GM12891 (cell line): ENCODE measurements at regions not wholly inside any gene's neighbourhood (a gene's known extent, or its start where the extent isn't known, plus 50 kb on each side); places are given as distances from the start of the nearest gene placed in this dataset.

Experiments
- POLR2A ChIP-seq: IDR thresholded peaks from 2 replicates; pipeline ENCODE4 v1.6.1; 2011; ENCODE audit warnings: low read depth, low read length, control low read depth
- POLR2AphosphoS5 ChIP-seq: IDR thresholded peaks from 2 replicates; pipeline ENCODE4 v1.6.1; 2011; ENCODE audit warnings: low read depth, low read length, control low read depth
- POU2F2 ChIP-seq: IDR thresholded peaks from 2 replicates; pipeline ENCODE4 v1.6.1; 2011; ENCODE audit warnings: low read depth, mild to moderate bottlenecking, control low read depth, low read length, moderate library complexity
- SPI1 ChIP-seq: IDR thresholded peaks from 2 replicates; pipeline ENCODE4 v1.6.1; 2011; ENCODE audit warnings: low read depth, low read length, control low read depth
- TAF1 ChIP-seq: IDR thresholded peaks from 2 replicates; pipeline ENCODE4 v1.6.1; 2011; ENCODE audit warnings: low read depth, low read length, control low read depth

DNA sequence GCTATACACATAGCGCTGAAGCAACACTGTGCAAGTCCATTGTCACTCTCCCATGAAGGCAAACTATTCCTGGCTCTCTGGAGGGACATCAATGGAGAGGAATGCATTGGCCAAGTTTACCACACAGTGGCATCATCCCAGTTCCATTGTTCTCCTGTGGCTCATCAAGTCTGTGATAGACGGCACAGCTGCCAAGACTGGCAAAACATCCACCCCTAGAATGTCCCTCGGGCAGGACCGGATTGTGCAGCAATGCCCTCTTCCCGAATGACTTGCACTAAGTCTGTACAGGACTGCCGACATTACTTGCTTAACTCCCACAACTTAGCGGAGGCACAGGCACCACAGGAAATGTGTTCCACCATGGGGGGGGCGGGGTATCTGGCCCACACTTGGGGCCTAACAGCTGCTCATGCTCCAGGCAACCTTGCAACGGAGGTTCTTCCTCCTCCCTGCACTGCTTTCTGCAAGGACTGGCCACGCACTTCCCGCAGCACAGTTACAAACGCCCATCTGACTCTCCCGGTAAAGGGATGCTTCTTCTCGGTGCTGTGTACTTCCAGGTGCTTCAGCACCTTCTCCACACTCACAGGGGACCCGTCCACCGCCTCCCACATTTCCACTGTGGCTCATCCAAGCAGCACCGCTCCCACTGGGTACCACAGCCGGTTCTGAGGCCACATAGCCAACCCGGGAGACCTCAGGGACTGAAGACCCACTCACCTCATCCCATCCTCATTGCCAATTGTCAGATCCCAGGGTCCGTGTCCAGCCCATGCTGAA is 1309.6 kb upstream of the RAG2 start:
- no peak for TF ChIP-seq POLR2A
- TF ChIP-seq TAF1: no peak
- TF ChIP-seq POLR2AphosphoS5: no peak
- TF ChIP-seq POU2F2: no peak
- TF ChIP-seq SPI1: no peak
